ENCODE measurements at regions not wholly inside any gene's neighbourhood (a gene's known extent, or its start where the extent isn't known, plus 50 kb on each side); places are given as distances from the start of the nearest gene placed in this dataset.

DNA sequence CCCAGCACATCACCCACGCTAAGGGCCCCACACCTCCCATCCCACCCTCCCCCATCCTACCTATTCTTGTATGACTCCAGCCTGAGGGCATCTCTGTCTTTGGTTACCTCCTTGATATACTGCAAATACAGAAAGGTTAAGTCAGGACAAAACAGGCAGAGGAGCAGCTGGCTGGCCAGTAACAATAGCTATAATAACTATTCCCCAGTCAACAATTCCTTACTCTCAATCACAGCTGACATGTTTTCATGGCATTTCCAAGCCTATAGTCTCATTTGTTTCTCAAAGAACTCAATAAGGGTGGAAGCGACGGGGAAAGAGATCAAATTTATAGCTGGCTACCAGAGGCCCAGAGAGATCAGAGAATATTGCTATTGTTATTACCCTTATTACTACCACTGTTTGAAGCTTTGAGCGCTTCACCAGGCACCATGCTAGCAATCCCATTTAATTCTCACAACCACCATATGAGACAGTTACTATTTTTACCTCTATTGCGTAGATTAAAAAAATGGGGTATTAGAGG, 93.0 kb upstream of the C2CD4B start:
- H3K27me3 ChIP-seq (ENCODE audit: control insufficient read depth, insufficient read depth, low read length): no peaks in the 10 kb centered on the region
- H2AFZ ChIP-seq (ENCODE audit: low read length): no peak overlapping the region
- H3K79me2 ChIP-seq (ENCODE audit: control insufficient read depth, insufficient read depth, low read length): no peaks in the 10 kb centered on the region
- TF ChIP-seq EZH2 (IDR thresholded peaks at IDR 0.05; ENCODE audit: low read length, missing control alignments): no peak
- TF ChIP-seq, protein P1, sequence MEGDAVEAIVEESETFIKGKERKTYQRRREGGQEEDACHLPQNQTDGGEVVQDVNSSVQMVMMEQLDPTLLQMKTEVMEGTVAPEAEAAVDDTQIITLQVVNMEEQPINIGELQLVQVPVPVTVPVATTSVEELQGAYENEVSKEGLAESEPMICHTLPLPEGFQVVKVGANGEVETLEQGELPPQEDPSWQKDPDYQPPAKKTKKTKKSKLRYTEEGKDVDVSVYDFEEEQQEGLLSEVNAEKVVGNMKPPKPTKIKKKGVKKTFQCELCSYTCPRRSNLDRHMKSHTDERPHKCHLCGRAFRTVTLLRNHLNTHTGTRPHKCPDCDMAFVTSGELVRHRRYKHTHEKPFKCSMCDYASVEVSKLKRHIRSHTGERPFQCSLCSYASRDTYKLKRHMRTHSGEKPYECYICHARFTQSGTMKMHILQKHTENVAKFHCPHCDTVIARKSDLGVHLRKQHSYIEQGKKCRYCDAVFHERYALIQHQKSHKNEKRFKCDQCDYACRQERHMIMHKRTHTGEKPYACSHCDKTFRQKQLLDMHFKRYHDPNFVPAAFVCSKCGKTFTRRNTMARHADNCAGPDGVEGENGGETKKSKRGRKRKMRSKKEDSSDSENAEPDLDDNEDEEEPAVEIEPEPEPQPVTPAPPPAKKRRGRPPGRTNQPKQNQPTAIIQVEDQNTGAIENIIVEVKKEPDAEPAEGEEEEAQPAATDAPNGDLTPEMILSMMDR (conservative IDR thresholded peaks at IDR 0.05 in 1 of 2, IDR thresholded peaks at IDR 0.05 in 1 of 2; ENCODE audit: low read depth in 1 of 2, low read length in 2 of 2): no peak
- no peak overlapping the region for H3K9ac ChIP-seq (ENCODE audit: insufficient read depth, low read length)
- no peaks in the 10 kb centered on the region for H3K9me3 ChIP-seq (ENCODE audit: control insufficient read depth, insufficient read depth, low read depth, low read length)
- H3K36me3 ChIP-seq (ENCODE audit: control insufficient read depth, insufficient read depth, low read length): no peaks in the 10 kb centered on the region
- H3K27ac ChIP-seq (ENCODE audit: insufficient read depth, low read length): no peak overlapping the region
- DNase-seq (ENCODE audit: low read depth in 2 of 2): no peak
- no peak overlapping the region for H3K4me3 ChIP-seq (replicated peaks in 1 of 4; ENCODE audit: control extremely low read depth in 1 of 4, insufficient read depth in 1 of 4, low read depth in 3 of 4, low read length in 4 of 4)
- H4K20me1 ChIP-seq (ENCODE audit: control insufficient read depth, extremely low read depth, insufficient read depth, low read length): no peaks in the 10 kb centered on the region
- no peak overlapping the region for H3K4me2 ChIP-seq (ENCODE audit: extremely low read depth, insufficient read depth, low read length)
- no peaks in the 10 kb centered on the region for H3K4me1 ChIP-seq (ENCODE audit: control insufficient read depth, extremely low read depth, insufficient read depth, low read length)

DNA sequence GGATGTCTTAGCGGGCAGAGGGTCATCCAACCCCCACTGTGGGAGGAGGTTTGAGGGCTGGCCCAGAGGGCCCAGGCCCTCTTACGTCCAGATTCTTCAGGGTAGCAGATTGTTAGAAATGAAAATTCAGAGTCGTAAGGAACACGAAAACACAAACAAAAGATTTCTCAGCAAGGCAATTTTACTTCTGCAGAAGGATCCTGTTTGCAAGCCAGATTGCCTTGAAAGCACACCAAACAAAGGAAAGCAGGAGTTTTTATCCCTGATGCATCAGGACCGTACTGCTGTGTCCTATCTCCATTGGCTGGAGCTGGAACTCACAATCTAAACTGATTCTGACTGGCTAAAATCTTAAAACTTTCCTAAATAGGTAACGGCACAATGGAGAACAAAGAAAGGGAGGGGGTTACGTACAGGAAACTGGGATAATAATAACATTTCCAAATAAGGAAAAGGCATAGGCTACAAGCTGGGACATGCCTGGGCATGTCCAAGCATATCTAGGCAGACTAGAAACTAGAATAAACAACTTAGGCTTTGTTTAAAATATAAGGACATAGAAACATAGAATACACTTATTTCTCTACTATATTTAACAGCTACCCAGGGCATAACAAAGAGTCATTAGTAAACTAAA, 97.3 kb upstream of the C2CD4B start:
- no peak overlapping the region for H3K9ac ChIP-seq (ENCODE audit: insufficient read depth, low read length)
- no peaks in the 10 kb centered on the region for H3K4me1 ChIP-seq (ENCODE audit: control insufficient read depth, extremely low read depth, insufficient read depth, low read length)
- H3K9me3 ChIP-seq (ENCODE audit: control insufficient read depth, insufficient read depth, low read depth, low read length): no peaks in the 10 kb centered on the region
- no peaks in the 10 kb centered on the region for H3K27me3 ChIP-seq (ENCODE audit: control insufficient read depth, insufficient read depth, low read length)
- no peaks in the 10 kb centered on the region for H3K79me2 ChIP-seq (ENCODE audit: control insufficient read depth, insufficient read depth, low read length)
- peak in 1 of 2 donors; percentile 36 for DNase-seq (ENCODE audit: low read depth in 2 of 2)
- no peak overlapping the region for H3K27ac ChIP-seq (ENCODE audit: insufficient read depth, low read length)
- H3K4me2 ChIP-seq (ENCODE audit: extremely low read depth, insufficient read depth, low read length): no peak overlapping the region
- TF ChIP-seq, protein P1 (conservative IDR thresholded peaks at IDR 0.05 in 1 of 2, IDR thresholded peaks at IDR 0.05 in 1 of 2; ENCODE audit: low read depth in 1 of 2, low read length in 2 of 2): no peak
- no peak for TF ChIP-seq EZH2 (IDR thresholded peaks at IDR 0.05; ENCODE audit: low read length, missing control alignments)
- H2AFZ ChIP-seq (ENCODE audit: low read length): no peak overlapping the region
- H3K4me3 ChIP-seq (replicated peaks in 1 of 4; ENCODE audit: control extremely low read depth in 1 of 4, insufficient read depth in 1 of 4, low read depth in 3 of 4, low read length in 4 of 4): no peak overlapping the region
- no peaks in the 10 kb centered on the region for H4K20me1 ChIP-seq (ENCODE audit: control insufficient read depth, extremely low read depth, insufficient read depth, low read length)
- no peaks in the 10 kb centered on the region for H3K36me3 ChIP-seq (ENCODE audit: control insufficient read depth, insufficient read depth, low read length)

DNA sequence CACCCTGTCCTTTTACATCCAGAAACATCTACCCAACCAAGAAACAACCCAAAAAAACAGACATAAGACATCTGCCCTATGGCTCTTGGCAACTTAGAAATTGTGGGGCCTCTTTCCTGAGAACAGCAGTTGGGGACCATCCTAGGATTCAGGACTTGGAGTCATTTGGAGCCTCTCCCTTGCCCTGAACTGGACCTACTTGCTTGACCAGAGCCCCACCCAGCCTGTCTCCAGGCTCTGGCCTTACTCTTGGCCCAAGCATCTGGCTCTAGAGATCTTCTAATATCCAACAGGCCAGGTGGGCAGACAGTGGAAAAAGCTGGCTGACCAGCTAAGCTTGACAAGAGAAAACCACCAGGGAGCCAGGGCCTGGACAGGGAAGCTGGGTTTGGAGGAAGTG, 99.1 kb upstream of the C2CD4B start:
- no peak overlapping the region for H3K4me3 ChIP-seq (replicated peaks in 1 of 4; ENCODE audit: control extremely low read depth in 1 of 4, insufficient read depth in 1 of 4, low read depth in 3 of 4, low read length in 4 of 4)

More for the DNA sequence above, 99.1 kb upstream of the C2CD4B start:
- Histone ChIP-seq H3K4me1 (ENCODE audit: control insufficient read depth, extremely low read depth, insufficient read depth, low read length) (no peaks in the 10 kb centered on the region), H3K9ac (ENCODE audit: insufficient read depth, low read length) (no peak overlapping the region), H3K27ac (ENCODE audit: insufficient read depth, low read length) (no peak overlapping the region), H4K20me1 (ENCODE audit: control insufficient read depth, extremely low read depth, insufficient read depth, low read length) (no peaks in the 10 kb centered on the region), H3K9me3 (ENCODE audit: control insufficient read depth, insufficient read depth, low read depth, low read length) (no peaks in the 10 kb centered on the region), H3K27me3 (ENCODE audit: control insufficient read depth, insufficient read depth, low read length) (no peaks in the 10 kb centered on the region), H3K4me2 (ENCODE audit: extremely low read depth, insufficient read depth, low read length) (no peak overlapping the region), H2AFZ (ENCODE audit: low read length) (no peak overlapping the region), H3K79me2 (ENCODE audit: control insufficient read depth, insufficient read depth, low read length) (no peaks in the 10 kb centered on the region), H3K36me3 (ENCODE audit: control insufficient read depth, insufficient read depth, low read length) (no peaks in the 10 kb centered on the region)
- no peak for DNase-seq (ENCODE audit: low read depth in 2 of 2)
- no peak for TF ChIP-seq EZH2 (IDR thresholded peaks at IDR 0.05; ENCODE audit: low read length, missing control alignments)
- TF ChIP-seq, protein P1 (conservative IDR thresholded peaks at IDR 0.05 in 1 of 2, IDR thresholded peaks at IDR 0.05 in 1 of 2; ENCODE audit: low read depth in 1 of 2, low read length in 2 of 2): no peak

All from fibroblast of lung (primary cell).